HCEC 1CT (cell line): ENCODE measurements at regions not wholly inside any gene's neighbourhood (a gene's known extent, or its start where the extent isn't known, plus 50 kb on each side); places are given as distances from the start of the nearest gene placed in this dataset.

Source experiments
- DNase-seq: peaks from one replicate; pipeline ENCODE4 v3.0.0-alpha.2; 2017

- no peak for DNase-seq
Measured at GRCh38 chr15:57824186-57824585, 117.7 kb downstream of the POLR2M start.

- DNase-seq, result no peak
Measured at GRCh38 chr15:57827021-57827420, 120.5 kb downstream of the POLR2M start.

DNA sequence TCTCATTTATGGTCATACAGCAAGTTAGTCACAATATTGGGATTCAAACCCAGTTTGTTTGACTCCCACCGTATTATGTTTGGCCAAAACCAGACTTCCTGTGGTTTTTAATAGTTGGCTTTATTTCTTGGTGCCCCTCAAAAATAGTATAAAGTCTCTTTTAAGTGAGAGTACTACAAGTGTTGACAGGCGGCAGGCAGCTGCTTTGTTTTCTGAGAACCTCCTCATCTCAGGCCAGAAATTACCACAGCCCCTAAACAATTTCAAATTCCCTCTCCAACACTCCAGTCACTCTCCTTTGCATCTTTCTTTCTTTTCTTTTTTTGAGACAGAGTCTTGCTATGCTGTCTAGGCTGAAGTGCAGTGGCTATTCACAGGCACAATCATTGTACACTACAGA is 121.5 kb downstream of the POLR2M start:
- no peak for DNase-seq

DNA sequence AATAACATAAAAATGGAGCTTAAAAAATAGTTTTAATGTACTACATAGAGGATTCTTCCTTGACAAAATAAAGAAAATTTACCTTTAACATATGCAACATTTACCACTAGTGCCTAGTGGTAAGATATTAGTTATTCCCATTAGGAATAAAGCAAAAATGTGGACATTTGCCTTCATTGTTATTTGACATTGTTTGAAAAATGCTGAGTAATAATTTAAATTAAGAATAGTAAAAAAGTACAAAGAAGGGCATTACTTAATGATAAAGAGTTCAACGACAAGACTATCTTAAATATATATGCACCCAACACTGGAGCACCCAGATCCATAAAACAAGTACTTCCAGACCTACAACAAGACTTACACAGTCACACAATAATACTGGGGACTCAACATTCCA is 125.7 kb downstream of the POLR2M start:
- DNase-seq, result no peak

- no peak for DNase-seq
Measured at GRCh38 chr15:57835119-57835518, 128.6 kb downstream of the POLR2M start.

- DNase-seq, result no peak
Measured at GRCh38 chr15:57849317-57849716, 142.8 kb downstream of the POLR2M start.

DNA sequence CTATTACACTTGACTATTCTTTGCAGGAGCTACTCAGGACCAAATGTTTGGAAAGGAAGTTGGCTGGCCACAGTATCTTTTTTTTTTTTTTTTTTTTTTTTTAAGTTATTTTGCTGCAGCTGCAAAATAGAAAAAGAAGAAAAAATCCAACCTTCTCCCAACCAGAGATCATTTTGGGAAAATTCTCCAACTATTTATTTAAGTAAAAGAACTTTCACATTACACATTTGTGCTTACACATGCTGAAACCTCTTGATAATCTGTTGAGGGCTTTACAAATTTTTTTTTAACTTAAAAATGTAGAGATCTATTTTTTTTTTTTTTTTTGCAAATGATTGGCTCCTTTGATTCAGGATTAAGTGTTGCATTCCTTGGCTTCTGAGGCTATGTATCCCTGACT is 148.0 kb downstream of the POLR2M start:
- no peak for DNase-seq

- no peak for DNase-seq
Measured at GRCh38 chr15:57857871-57858270, 151.4 kb downstream of the POLR2M start.

GRCh38 chr15:57859130-57859685 is 152.7 kb downstream of the POLR2M start:
- no peak for DNase-seq

DNA sequence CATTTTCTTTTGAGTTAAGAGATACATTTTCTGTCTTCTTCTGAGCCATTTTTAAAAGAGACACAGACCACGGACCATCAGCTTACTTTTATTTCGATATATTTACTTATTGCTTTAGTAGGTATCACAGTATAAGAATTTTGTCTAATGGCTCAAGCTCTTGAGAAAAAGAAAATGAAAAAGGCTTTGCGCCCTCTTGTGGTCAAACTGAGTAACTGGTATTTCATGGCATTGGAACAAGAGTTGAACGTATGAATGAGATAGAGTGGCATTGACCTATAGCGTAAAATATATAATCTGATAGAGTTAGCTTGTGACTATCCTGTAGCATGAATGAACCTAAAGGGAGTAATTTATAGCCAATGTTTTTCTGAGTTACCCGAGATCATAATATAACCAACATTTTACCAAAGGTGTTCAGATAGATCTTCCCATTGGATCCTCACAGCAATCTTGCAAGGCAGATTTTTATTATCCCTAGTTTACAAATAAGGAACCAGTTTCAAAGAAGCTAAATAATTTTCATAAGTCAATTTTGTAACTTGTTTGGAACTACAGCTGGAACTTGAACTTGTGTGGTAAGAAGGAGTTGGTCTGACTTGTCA is 154.6 kb downstream of the POLR2M start:
- peak; percentile 53 for DNase-seq

- DNase-seq, result peak; percentile 67
Measured at GRCh38 chr15:57861815-57862586, 155.5 kb downstream of the POLR2M start.

DNA sequence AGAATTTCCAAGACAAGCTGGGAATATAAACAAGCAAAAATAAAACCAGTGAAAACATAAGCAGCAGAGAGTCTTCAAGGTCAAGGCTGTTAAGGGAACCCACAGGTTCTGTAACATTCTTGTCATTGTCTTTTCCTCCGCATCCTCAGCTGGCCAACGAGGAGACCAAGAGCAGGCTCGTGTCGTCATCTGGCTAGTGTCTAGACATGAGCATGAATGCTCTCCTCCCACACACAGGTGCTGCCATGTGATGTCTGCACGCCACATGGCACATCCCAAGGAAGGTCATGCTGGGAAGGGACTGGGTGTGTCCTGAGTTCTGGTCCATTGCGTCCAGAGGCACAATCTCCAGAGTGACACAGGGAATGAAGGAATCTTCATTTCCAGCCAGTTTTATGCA is 156.2 kb downstream of the POLR2M start:
- DNase-seq, result no peak

DNA sequence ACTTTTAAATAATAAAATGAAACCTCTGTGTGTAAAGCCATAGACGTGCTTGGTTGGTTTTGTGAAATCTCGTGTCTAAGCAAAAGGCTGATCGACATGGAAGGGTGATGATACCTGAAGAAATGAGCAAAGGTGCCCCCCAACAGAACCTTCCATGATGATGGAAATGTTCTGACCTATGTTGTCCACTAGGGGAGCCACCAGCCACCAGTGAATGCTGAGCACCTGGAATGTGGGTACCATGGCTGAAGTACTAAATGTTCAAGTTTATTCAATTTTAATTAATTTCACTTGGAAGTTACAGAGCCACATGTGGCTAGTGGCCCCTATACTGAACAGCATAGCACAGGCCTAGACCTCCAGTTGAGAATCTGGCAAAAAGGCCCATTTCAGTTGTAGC is 158.8 kb downstream of the POLR2M start:
- no peak for DNase-seq

DNA sequence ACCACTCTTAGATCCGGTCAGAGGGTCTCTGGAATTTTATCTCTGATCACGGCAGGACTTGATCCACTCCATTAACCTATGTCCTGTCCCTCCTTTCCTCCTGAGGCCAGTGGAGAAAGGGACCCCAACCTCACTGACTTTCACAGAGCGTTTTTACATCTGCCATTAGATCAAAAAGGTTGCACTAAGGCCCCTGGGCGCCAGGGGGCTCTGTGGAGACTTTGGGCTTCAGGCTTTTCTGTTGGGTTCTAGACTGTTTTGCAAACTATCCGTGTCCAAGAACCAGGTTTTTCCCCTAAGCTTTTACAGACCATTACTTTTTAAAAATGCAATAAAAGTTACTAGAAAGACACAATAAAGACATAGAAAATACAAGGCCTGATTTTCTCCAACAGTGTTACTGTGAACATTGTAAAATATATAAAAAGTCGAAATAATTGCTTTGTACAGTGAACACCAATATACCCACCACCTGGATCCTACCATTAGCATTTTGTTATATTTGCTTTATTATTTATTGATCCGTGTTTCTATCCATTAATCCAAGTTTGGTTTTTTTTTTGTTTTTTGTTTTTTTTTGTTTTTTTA is 159.7 kb downstream of the POLR2M start:
- peak; percentile 27 for DNase-seq

DNA sequence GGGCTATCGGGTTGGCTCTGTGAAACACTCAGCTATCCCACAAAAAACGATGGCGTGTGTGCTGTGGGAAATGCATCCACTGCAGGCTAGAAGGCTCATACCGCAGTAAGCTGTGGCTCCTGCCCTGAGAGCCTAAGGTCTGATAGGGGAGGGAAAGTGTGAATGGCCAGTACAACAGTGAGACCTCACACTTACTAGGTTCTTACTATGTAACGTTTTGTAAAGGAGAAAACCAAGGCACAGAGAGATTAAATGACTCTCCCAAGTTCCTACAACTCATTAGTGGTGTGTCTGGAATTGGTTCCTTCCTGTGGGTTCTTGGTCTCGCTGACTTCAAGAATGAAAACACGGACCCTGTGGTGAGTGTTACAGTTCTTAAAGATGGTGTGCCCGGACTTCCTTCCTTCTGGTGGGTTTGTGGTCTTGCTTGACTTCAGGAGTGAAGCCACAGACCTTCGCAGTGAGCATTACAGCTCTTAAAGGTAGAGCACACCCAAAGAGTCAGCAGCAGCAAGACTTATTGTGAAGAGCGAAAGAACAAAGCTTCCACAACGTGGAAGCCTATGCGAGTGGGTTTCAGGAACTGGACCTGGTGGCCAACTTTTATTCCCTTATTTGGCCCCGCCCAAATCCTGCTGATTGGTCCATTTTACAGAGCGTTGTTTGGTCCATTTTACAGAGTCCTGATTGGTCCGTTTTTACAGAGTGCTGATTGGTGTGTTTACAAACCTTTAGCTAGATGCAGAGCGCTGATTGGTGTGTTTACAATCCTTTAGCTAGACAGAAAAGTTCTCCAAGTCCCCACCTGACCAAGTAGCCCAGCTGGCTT is 161.7 kb downstream of the POLR2M start:
- DNase-seq, result no peak

DNA sequence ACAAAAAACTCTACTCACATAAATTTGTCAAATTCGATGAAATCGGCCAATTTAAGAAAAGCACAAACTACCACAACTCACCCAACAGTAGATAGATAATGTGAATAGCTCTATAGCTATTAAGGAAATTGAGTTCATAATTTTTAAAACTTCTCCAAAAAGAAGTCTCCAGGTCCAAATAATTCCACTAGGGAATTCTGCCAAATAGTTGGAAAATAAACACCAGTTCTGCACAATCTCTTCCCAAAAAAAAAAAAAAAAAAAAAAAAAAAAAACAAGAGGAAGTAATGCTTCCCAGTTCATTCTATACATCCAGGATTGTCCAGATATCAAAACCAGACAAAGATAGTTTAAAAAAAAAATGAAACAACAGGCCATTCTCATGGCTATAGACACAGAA is 164.2 kb downstream of the POLR2M start:
- DNase-seq, result no peak

DNA sequence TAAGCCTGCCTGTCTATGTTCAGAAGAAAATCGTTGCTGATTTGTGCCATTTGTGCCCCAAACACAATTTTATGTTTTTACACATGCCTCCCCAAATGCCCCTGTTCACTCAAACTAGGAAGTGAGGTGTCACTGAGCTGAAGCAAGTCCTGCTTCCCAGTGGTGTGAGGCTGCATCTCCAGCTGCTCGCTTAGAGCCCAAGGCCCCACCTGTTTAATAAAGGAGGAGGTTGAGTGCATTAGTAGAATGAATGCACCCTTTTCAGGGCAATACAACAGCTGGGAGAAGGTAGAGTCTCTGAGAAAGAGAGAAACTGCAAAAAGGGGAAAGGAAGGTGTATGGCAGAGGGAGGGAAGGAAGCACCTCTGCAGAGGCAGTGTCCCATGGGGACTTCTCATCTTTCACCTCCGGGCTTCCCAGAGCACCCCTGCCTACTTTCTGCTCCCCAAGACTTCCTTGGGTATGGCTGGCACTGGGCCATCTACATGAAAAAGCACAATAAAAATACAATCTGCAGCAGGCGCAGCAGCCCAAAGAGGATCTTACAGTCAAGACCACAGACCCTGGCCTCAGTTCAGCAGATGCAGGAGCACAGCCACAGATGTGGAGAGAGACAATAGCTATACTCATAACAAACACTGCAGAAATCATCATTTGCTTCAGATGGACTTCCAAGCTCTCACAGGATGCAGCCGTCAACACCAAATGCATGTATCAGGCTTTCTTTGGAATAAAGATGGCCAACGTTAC is 165.9 kb downstream of the POLR2M start:
- no peak for DNase-seq

DNA sequence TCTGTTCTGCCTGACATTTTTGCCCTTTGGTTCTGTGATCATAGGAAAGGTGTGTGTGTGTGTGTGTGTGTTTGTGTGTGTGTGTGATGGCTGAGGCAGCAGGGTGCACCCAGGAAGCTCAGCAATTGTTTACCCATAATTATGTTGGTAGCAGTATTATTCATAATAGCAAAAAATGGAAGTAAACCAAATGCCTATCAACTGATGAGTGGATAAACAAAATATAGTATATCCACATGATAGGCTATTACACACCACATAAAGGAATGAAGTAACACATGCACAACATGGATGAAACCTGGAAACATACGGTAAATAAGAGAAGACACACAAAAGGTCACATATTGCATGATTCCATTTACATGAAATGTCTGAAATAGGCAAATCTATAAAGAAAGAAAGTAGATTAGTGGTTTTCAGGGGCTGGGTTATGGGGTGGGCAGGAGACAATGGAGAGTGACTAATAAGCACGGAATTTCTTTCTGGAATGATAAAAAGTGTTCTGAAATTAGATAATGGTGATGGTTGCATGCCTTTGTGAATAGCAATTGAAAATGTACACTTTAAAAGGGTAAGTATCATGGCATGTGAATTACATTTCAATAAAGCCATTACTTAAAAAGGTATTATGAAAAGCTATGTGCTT is 167.2 kb downstream of the POLR2M start:
- peak; percentile 42 for DNase-seq

GRCh38 chr15:57875347-57875746 is 168.8 kb downstream of the POLR2M start:
- no peak for DNase-seq

GRCh38 chr15:57878573-57878972 is 172.1 kb downstream of the POLR2M start:
- DNase-seq, result no peak

DNA sequence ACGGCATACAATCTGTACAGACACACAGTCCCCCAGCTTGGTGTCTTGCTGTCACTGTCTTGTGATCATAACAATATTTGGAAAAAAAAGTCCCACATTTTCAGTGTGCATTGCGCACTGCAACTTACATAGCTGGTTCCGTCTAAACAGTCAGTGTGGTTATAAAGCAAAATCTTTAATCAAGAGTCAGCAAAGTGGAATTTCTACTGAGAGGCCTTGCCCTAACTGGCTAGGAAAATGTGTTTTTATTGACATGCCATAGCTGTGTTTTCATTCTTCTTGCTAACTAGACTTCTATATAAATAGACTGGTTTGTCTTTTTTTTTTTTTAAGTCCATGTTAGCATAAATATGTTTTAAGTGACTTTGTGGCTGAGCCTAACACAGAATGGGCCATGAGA is 174.8 kb downstream of the POLR2M start:
- DNase-seq, result no peak

- DNase-seq, result no peak
Measured at GRCh38 chr15:57881972-57882371, 175.5 kb downstream of the POLR2M start.
